Left colon (tissue), 2 donors: ENCODE measurements at regions not wholly inside any gene's neighbourhood (a gene's known extent, or its start where the extent isn't known, plus 50 kb on each side); places are given as distances from the start of the nearest gene placed in this dataset.
A peak's percentile ranks its signal among the peaks of the same experiment; 100 is the strongest.

ENCODE experiments used
- ATAC-seq: fragments of 200-7000 bp; cut with Tn5 transposase; one replicate; pipeline ENCODE4 v1.9.1; 2020; ENCODE audit warnings: mild to moderate bottlenecking, moderate library complexity
- DNase-seq, 2 donors: peaks; one replicate each; pipeline ENCODE4 v3.0.0-alpha.2; 2020
- intact Hi-C, 2 donors: fragments of 100-400 bp; cut with DNase I in 1 of 2; cut with micrococcal nuclease in 1 of 2; formaldehyde crosslinking; loops; one replicate each; pipeline versions ENCODE4 v1.11.2 to v1.14.0; 2022; cut with DNase I, micrococcal nuclease
- donor health status: DM: no; HTN: no; CAD: no.
- donor health status: DM: yes; HTN: yes; CAD: no.

GRCh38 chr5:135250671-135251070, 148.4 kb downstream of the MACROH2A1 start:
- no peak for ATAC-seq
- intact Hi-C loops: no loop called here

GRCh38 chr5:135249658-135250057, 149.4 kb downstream of the MACROH2A1 start:
- no peak for DNase-seq
- intact Hi-C loops: no loop called here
- ATAC-seq: no peak

More at GRCh38 chr5:135250671-135251070, 148.4 kb downstream of the MACROH2A1 start:
- DNase-seq: no peak

- no peak for DNase-seq
- no peak for ATAC-seq
- intact Hi-C loops: no loop called here
Measured at GRCh38 chr5:135248801-135249231, 150.2 kb downstream of the MACROH2A1 start.

GRCh38 chr5:135246923-135247795, 151.9 kb downstream of the MACROH2A1 start:
- DNase-seq (no peak), ATAC-seq (no peak)
- intact Hi-C loops: no loop called here

- intact Hi-C loops: no loop called here
- DNase-seq (no peak), ATAC-seq (no peak)
Measured at GRCh38 chr5:135246605-135246922, 152.5 kb downstream of the MACROH2A1 start.

- ATAC-seq (no peak), DNase-seq (peak in 1 of 2 donors; percentile 18)
- intact Hi-C loops: no loop called here
Measured at GRCh38 chr5:135245521-135246499, 153.2 kb downstream of the MACROH2A1 start.

- no peak for ATAC-seq
- intact Hi-C loops: no loop called here
- DNase-seq: peak in 1 of 2 donors; percentile 14
Measured at GRCh38 chr5:135244620-135245021, 154.4 kb downstream of the MACROH2A1 start.

GRCh38 chr5:135243556-135244285, 155.3 kb downstream of the MACROH2A1 start:
- intact Hi-C loops: no loop called here
- peak; percentile 46 for ATAC-seq
- DNase-seq: peak; percentile 43 to 78

GRCh38 chr5:135242866-135243555, 156.0 kb downstream of the MACROH2A1 start:
- ATAC-seq (peak; percentile 19), DNase-seq (peak in 1 of 2 donors; percentile 49)
- intact Hi-C loops: no loop called here

- DNase-seq (no peak), ATAC-seq (peak; percentile 54)
- intact Hi-C loops: no loop called here
Measured at GRCh38 chr5:135242021-135242865, 156.8 kb downstream of the MACROH2A1 start.

- no peak for ATAC-seq
- intact Hi-C loops: no loop called here
Measured at GRCh38 chr5:135241536-135241935, 157.5 kb downstream of the MACROH2A1 start.

GRCh38 chr5:135240781-135241360, 158.2 kb downstream of the MACROH2A1 start:
- intact Hi-C loops: no loop called here
- DNase-seq (no peak), ATAC-seq (no peak)

More at GRCh38 chr5:135241536-135241935, 157.5 kb downstream of the MACROH2A1 start:
- DNase-seq: no peak

GRCh38 chr5:135240283-135240633, 158.8 kb downstream of the MACROH2A1 start:
- no peak for ATAC-seq
- no peak for DNase-seq
- intact Hi-C loops: no loop called here

GRCh38 chr5:135239453-135240282, 159.4 kb downstream of the MACROH2A1 start:
- no peak for ATAC-seq
- intact Hi-C loops: no loop called here
- DNase-seq: no peak

- intact Hi-C loops: no loop called here
- ATAC-seq (no peak), DNase-seq (no peak)
Measured at GRCh38 chr5:135238622-135239452, 160.2 kb downstream of the MACROH2A1 start.

GRCh38 chr5:135237748-135238103, 161.3 kb downstream of the MACROH2A1 start:
- DNase-seq (no peak), ATAC-seq (no peak)
- intact Hi-C loops: no loop called here
